WTC11 (cell line): ENCODE measurements at regions not wholly inside any gene's neighbourhood (a gene's known extent, or its start where the extent isn't known, plus 50 kb on each side); places are given as distances from the start of the nearest gene placed in this dataset.
"Not testable (repeated sequence)": the region's sequence is repeated elsewhere in the genome, so short reads cannot be mapped to it uniquely, and the experiment has no call there.

Experiments
- E2F4 ChIP-seq: sonication (generic); formaldehyde crosslinking; IDR thresholded peaks from 2 replicates; pipeline ENCODE4 v1.8.1; 2022; ENCODE audit warnings: low read depth, mild to moderate bottlenecking, moderate library complexity, missing genetic modification reagents, borderline replicate concordance
- ETV6 ChIP-seq: sonication (generic); formaldehyde crosslinking; IDR thresholded peaks from 2 replicates; pipeline ENCODE4 v1.8.1; 2022; ENCODE audit warnings: mild to moderate bottlenecking, missing genetic modification reagents
- FOXJ3 ChIP-seq: sonication (generic); formaldehyde crosslinking; IDR thresholded peaks from 2 replicates; pipeline ENCODE4 v1.9.0; 2021; ENCODE audit warnings: missing genetic modification reagents, mild to moderate bottlenecking, borderline replicate concordance
- GABPB1 ChIP-seq: sonication (generic); formaldehyde crosslinking; IDR thresholded peaks from 2 replicates; pipeline ENCODE4 v1.8.1; 2023; ENCODE audit warnings: mild to moderate bottlenecking, missing genetic modification reagents
- JUN ChIP-seq: sonication (generic); formaldehyde crosslinking; IDR thresholded peaks from 2 replicates; pipeline ENCODE4 v1.8.0; 2023; ENCODE audit warnings: mild to moderate bottlenecking, missing genetic modification reagents
- NR3C1 ChIP-seq: sonication (generic); formaldehyde crosslinking; conservative IDR thresholded peaks from 2 replicates; pipeline ENCODE4 v1.8.1; 2023; ENCODE audit warnings: low read depth, mild to moderate bottlenecking, missing genetic modification reagents
- TCF7 ChIP-seq: sonication (generic); formaldehyde crosslinking; IDR thresholded peaks from 2 replicates; pipeline ENCODE4 v1.8.0; 2022; ENCODE audit warnings: mild to moderate bottlenecking, low read depth, missing genetic modification reagents, moderate library complexity
- TEAD4 ChIP-seq: sonication (generic); formaldehyde crosslinking; IDR thresholded peaks from 2 replicates; pipeline ENCODE4 v1.8.0; 2022; ENCODE audit warnings: mild to moderate bottlenecking, missing genetic modification reagents
- TF ChIP-seq, protein P1 (sequence below): fragments of 200-600 bp; IDR thresholded peaks from 2 replicates; pipeline ENCODE4 v1.8.0; 2022; ENCODE audit warnings: antibody characterized with exemption
- TF ChIP-seq, protein P2 (sequence below): fragments of 250-450 bp; sonication (Bioruptor Pico); IDR thresholded peaks from 2 replicates; pipeline ENCODE4 v1.9.0; 2021; ENCODE audit warnings: moderate library complexity, mild to moderate bottlenecking, inconsistent platforms, borderline replicate concordance

- TF ChIP-seq, protein P1, sequence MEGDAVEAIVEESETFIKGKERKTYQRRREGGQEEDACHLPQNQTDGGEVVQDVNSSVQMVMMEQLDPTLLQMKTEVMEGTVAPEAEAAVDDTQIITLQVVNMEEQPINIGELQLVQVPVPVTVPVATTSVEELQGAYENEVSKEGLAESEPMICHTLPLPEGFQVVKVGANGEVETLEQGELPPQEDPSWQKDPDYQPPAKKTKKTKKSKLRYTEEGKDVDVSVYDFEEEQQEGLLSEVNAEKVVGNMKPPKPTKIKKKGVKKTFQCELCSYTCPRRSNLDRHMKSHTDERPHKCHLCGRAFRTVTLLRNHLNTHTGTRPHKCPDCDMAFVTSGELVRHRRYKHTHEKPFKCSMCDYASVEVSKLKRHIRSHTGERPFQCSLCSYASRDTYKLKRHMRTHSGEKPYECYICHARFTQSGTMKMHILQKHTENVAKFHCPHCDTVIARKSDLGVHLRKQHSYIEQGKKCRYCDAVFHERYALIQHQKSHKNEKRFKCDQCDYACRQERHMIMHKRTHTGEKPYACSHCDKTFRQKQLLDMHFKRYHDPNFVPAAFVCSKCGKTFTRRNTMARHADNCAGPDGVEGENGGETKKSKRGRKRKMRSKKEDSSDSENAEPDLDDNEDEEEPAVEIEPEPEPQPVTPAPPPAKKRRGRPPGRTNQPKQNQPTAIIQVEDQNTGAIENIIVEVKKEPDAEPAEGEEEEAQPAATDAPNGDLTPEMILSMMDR, result not testable (repeated sequence)
- not testable (repeated sequence) for TF ChIP-seq ETV6 (CRISPR knock-in tag); TCF7 (CRISPR knock-in tag); FOXJ3 (CRISPR knock-in tag); JUN (CRISPR knock-in tag); TEAD4 (CRISPR knock-in tag); GABPB1 (CRISPR knock-in tag); E2F4; NR3C1
- TF ChIP-seq, protein P2, sequence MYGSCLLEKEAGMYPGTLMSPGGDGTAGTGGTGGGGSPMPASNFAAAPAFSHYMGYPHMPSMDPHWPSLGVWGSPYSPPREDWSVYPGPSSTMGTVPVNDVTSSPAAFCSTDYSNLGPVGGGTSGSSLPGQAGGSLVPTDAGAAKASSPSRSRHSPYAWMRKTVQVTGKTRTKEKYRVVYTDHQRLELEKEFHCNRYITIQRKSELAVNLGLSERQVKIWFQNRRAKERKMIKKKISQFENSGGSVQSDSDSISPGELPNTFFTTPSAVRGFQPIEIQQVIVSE (CRISPR knock-in tag), result not testable (repeated sequence)
Measured at GRCh38 chr2:41335573-41335972, 712.2 kb upstream of the PKDCC start.
